ENCODE measurements at regions not wholly inside any gene's neighbourhood (a gene's known extent, or its start where the extent isn't known, plus 50 kb on each side); places are given as distances from the start of the nearest gene placed in this dataset.

- no peak for TF ChIP-seq GLI4 (CRISPR knock-in tag; IDR thresholded peaks at IDR 0.05; ENCODE audit: borderline replicate concordance)
- TF ChIP-seq PTBP1 (IDR thresholded peaks at IDR 0.05; ENCODE audit: low read depth, low read length, poor library complexity, severe bottlenecking): no peak
- no peak for TF ChIP-seq CBX1 (IDR thresholded peaks at IDR 0.05; ENCODE audit: low read depth)
- TF ChIP-seq NFIC (IDR thresholded peaks at IDR 0.05; ENCODE audit: low read length): peak; percentile 92
- TF ChIP-seq ZNF180 (CRISPR knock-in tag; IDR thresholded peaks at IDR 0.05; ENCODE audit: borderline replicate concordance, low read depth): no peak
- TF ChIP-seq HCFC1 (IDR thresholded peaks at IDR 0.05; ENCODE audit: low read depth, low read length): no peak
- peak; percentile 83 for TF ChIP-seq ZNF205 (CRISPR knock-in tag; IDR thresholded peaks at IDR 0.05)
- peak; percentile 86; the same call in 1 of the 2 replicates for TF ChIP-seq KDM4B (CRISPR knock-in tag; IDR thresholded peaks at IDR 0.05)
- peak; percentile 92 for TF ChIP-seq SMAD3 (CRISPR knock-in tag; IDR thresholded peaks at IDR 0.05)
- TF ChIP-seq ZBTB33 (CRISPR knock-in tag; IDR thresholded peaks at IDR 0.05): peak; percentile 68; the same call in 1 of the 2 replicates
- no peak for TF ChIP-seq AKAP8 (CRISPR knock-in tag; IDR thresholded peaks at IDR 0.05)
- TF ChIP-seq NFIB (CRISPR knock-in tag; IDR thresholded peaks at IDR 0.05; ENCODE audit: borderline replicate concordance): no peak
- no peak for TF ChIP-seq PRDM15 (CRISPR knock-in tag; IDR thresholded peaks at IDR 0.05)
- TF ChIP-seq HMG20B (CRISPR knock-in tag; conservative IDR thresholded peaks at IDR 0.05): peak; percentile 87
- TF ChIP-seq TOPORS (CRISPR knock-in tag; IDR thresholded peaks at IDR 0.05): no peak
- TF ChIP-seq MYC (CRISPR knock-in tag; IDR thresholded peaks at IDR 0.05; ENCODE audit: borderline replicate concordance): no peak; the same call in 1 of the 2 replicates
- no peak for TF ChIP-seq MLXIP (CRISPR knock-in tag; IDR thresholded peaks at IDR 0.05; ENCODE audit: borderline replicate concordance)
- no peak for TF ChIP-seq EED (CRISPR knock-in tag; IDR thresholded peaks at IDR 0.05)
- TF ChIP-seq ZNF558 (CRISPR knock-in tag; IDR thresholded peaks at IDR 0.05; ENCODE audit: borderline replicate concordance): no peak
- TF ChIP-seq ZBTB8A (CRISPR knock-in tag; IDR thresholded peaks at IDR 0.05; ENCODE audit: borderline replicate concordance, low read depth): no peak
- peak; percentile 68 for TF ChIP-seq ASH2L (IDR thresholded peaks at IDR 0.05; ENCODE audit: insufficient read length, low read depth, low read length)
- TF ChIP-seq IKZF4 (CRISPR knock-in tag; IDR thresholded peaks at IDR 0.05; ENCODE audit: borderline replicate concordance, low read depth, not compliant biosample characterization): no peak
Observed at GRCh38 chr1:56189946-56190805, 389.2 kb downstream of the PLPP3 start (continued).
